Stimulated activated CD4-positive, alpha-beta T cell treated with anti-CD3 and anti-CD28 coated beads, Interleukin-1b, Interleukin-23, amount 100 ng/mL, for 24 hours (primary cell): ENCODE measurements at regions not wholly inside any gene's neighbourhood (a gene's known extent, or its start where the extent isn't known, plus 50 kb on each side); places are given as distances from the start of the nearest gene placed in this dataset.

Experiments
- DNase-seq, 4 experiments: peaks; one replicate each; pipeline ENCODE4 v3.0.0-alpha.2; 2020; ENCODE audit warnings: low read depth in 4 of 4, low spot score in 1 of 4

- no peak for DNase-seq
Observed at GRCh38 chr10:120960725-120961124, 109.6 kb downstream of the WDR11 start.

- no peak for DNase-seq
Observed at GRCh38 chr10:120961795-120962755, 110.9 kb downstream of the WDR11 start.

DNA sequence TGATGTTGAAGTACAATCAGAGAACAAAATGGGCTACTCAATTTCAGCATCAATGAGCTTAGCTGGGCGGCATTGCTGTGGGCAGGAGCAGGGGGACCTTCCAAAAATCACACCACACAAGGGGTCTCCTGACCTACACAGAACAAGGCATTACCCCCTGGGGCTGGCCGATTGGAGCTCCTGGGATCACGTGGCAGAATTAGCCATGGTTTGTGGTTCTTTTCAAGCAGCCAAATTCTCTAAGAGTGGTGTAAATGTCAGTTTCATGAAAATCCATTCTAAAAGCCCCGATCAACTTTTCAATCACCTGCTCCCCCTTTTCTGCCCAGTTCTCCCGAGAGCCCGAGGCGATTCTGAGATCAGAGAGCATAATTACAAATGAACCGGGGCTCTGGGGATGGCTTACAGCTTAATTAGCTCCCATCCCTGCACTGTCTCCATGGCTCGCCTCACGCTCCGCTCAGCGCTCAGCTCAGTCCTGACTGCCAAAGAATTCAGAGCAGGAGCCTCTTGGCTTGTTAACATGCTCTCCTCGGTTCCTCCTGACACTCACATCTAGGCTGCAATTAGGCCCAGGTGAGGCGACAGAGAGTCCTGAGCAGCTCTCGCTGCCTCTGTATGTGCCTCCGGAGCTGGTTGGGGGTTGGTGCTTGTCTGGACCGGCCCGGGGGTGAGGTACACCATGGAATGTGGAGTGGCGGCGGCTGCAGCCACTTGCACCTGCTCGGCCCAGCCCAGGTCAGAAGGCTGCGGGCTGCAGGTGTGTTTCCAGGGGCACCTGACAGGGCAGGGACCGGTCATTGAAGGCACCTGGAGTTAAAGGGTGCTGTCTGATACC is 111.8 kb downstream of the WDR11 start:
- no peak for DNase-seq

GRCh38 chr10:120963594-120964220 is 112.5 kb downstream of the WDR11 start:
- no peak for DNase-seq

DNA sequence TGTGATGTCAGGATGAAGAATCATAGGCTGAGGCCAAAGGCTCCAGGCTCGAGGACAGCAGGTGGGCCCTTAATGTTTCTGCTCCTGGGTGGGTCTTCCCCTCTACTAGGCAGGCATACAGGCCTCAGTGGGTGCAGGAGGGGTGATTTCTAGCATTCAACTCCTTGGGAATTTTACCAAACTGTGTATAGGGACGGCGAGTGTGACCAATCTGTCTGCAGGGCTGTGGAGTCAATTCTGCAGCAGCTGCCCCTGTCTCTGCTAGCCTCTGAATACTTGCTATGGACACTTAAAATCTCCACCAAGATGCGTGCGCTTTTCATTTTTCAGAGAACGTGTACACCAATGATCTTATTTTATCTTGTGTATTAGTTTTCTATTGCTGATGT is 115.5 kb downstream of the WDR11 start:
- no peak for DNase-seq

DNA sequence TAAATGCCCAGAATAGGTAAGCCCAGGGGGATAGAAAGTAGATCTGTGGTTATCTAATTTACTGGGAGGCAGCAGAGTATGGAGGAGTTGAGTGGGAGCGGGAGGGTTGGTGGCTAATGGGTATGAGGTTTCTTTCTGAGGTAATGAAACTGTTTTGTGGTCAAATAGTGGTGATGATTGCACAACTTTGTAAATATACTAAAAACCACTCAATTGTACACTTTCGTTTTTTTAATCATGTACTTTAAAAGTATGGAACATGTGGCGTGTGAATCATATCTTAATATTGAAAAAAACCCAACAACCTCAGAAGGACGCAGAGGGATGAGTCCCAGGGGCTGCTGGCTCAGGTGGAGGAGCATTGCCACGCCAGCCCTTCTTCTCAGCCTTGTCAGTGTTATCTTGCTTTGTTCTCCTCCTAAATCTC is 118.1 kb downstream of the WDR11 start:
- DNase-seq = no peak

DNA sequence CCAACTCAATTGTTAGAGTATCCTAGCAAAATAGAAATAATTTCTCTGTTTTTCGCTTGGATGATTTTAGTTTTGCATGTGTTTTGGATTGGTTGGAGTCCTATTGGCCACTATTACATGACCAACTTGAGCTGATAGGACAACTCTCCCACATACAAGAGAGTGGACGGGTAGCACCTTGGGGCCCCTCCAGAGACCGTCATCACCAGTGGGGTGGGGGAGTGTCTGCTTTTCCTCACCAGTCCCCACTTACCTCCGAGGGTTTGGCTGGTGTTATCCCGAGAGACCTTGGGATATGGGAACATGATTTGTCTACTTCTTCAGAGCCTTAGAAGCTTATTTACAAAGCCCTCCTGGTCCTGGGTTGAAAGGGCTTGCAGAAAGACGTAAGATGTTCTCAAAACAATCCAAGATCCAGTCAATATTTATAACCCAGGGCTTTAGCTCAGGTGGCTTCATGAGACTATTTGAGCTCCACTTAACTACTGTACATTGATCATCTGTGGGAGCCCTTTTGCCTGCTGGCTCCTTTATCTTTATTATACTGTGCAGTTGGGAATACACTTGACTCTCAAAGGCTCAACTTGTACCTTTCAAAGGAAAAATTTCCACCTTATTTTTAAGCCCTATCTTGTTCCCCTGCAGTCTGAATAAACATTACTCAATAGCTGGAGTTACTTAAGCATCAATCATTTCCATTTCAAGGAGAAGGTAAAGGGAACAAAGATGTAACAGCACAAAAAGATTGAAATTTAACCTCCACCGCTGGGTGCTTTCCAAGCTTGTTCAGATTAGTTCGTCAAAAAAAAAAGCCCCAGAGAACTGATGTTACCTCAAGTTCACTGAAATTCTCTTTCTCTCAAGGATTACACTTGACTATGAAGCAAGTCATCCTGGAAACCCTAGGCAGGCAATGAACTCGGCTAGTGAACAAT is 119.7 kb downstream of the WDR11 start:
- no peak for DNase-seq

GRCh38 chr10:120971671-120972070 is 120.5 kb downstream of the WDR11 start:
- no peak for DNase-seq

- DNase-seq = no peak
Observed at GRCh38 chr10:120972259-120972658, 121.1 kb downstream of the WDR11 start.

DNA sequence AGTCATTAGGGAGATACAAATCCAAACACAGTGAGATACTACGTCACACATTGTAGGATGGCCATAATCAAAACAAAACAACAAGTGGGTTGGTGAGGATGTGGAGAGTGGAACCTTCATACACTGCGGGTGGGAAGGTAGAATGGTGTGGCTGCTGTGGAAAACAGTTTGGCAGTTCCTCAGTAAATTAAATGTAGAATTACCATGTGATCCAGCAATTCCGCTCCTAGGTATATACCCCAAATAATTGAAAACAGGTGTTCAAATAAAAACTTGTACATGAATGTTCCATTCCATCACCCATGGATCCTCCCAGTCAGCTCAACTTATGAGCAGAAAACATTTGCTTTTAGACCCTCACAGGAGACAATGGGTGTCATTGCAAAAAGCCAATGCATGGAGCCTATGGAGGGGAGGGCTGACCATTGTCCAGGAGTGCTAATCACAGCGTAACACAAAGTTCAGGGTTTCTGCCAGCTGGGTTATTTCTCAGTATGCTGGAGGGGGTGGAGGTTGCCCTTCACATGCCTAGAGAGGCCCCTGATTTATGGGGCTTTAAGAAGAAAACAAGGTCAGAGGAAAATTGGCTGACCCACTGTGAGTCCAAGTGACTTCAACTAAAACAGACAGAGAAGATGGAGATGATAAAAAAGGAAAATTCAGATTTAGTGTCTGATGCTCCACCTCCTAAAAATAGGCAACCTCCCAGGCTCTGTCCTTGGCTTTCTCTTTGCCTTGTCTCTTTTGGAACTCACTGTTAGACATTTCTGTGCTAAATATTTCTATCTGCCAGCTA is 124.1 kb downstream of the WDR11 start:
- no peak for DNase-seq

- DNase-seq = no peak
Observed at GRCh38 chr10:120975868-120976225, 124.7 kb downstream of the WDR11 start.

DNA sequence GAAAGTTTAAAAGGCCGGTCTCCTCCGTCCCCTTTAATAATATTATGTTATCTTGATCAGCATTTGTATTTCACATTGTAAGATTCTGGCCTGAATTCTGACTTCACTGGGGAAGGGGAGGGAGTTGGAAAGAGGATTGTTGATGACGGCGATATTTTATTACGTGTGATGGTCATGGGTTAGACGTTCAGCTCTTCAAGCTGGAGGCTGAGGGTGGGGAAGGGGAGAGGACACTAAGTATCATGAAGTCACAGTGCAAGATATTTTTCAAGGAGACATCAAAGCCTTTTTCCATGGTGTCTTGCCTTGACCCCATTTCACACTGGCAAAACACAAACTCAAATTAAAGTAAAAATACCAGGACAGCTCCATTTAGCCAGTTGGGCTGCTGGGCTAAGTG is 126.7 kb downstream of the WDR11 start:
- no peak for DNase-seq

DNA sequence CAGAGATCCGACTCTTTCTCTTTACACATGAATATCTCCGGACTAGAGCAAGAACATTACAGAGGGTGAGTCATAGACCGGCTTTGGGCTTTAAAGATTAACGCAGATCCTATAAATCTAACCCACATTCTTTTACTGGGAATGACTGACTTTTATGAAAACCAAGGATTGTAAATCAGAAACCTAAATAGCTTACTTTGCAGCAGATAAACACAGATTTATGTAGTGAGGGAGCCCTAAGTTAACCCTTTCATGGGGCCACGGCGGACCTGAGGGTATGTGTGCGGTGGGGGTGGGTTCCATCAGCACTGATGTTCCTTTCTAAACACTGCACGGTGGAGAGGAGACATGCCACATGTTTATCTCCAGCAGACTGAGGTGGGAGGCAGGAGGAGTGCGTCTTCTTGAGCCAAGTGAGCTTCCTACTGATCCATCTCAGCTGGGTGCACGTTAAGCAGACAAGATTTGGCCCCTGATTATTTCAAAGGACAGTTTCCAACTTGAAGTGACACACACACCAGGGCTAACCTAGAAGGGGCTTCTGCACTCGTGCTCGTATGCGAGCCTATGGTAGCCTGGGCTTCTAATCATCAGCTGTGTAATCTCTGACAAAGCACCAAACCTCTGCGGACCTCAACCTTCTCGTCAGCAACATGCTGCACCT is 127.6 kb downstream of the WDR11 start:
- DNase-seq = no peak

GRCh38 chr10:120979435-120980278 is 128.5 kb downstream of the WDR11 start:
- DNase-seq = peak in 2 of 4 experiments; percentile 1 to 12

DNA sequence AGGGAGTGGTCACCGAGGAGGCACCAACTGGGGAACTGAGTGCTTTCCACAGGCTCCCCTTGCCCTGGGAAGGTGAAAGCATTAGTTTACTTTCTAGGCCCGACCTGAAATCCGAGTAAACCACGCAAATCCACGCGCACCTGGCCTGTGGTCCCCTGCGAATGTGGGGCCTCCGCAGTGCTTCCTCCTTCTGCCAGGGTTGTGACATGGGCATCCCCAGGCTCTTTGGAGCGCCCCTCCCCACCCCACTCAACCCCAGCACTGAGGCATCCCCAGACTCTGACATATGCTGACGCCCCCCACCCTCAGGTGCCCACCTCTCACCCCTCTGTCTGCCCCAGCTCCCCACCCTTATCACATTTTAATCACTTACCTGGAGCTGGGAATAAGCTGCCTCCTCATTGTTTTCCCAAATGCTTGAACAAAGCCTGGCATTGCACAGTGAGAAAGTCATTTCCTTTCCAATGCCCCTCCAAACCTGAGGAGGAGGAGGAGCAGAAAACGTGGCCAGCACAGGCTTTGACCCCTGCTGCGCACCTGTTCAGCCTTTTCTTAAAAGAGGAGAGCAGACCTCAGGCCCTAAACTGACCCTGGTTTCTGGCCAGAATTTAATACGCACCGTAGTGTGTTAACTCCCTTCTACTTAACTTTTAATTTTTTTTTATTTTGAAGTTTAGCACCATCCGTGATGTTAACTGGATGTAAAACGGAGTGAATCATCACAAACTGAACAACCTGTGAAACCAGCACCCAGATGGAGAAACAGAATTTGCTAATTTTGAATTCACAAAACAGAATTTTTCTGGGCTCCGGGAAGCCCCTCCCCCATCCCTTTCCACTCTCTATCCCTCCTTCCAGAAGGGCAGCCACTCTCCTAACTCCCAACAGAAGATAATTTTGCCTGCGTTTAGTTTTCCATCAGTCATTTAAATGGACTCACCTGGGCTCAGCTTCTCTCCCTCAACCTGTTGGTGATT is 129.4 kb downstream of the WDR11 start:
- no peak for DNase-seq

DNA sequence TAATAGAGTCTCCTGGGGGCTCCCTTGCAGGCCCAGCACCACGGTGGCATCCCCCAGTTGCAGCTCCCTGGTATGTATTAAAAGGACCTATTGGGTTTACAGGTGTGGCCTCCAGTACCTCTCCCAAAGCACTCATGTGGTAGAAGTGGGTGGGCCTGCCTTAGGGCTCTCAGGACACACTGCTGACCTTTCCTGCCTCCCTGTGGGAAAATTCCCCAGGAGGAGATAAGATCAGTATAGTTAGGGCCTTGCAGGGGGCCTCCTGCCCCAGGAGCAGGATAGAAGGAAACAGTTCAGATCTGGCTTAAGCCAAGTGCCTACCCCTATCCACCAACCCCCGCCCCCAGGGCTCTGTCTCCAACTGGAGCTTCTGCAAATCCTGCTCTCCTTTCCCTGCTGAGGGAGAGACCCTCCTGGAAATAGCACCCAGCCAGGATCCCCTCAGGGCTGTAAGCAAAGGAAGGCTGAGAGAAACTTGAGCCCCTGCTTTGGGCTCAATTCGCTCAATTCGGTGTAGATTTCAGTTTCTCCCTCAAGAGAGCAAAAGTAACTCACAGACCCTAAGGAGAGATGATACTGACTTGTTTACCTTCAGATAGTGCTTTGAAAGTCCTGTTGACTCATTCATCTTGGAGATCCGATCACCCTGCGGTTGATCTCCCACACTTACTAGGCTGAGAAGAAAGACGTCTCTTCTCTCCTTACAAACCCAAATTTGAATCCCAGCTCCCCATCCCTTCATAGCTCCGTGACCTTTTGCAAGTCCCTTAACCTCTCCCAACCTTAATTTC is 130.6 kb downstream of the WDR11 start:
- no peak for DNase-seq
